CD4-positive, alpha-beta T cell treated with Interleukin-12 subunit alpha and Interleukin-12 subunit beta, for 1 hour (primary cell): ENCODE measurements at regions not wholly inside any gene's neighbourhood (a gene's known extent, or its start where the extent isn't known, plus 50 kb on each side); places are given as distances from the start of the nearest gene placed in this dataset.
"Not testable (repeated sequence)": the region's sequence is repeated elsewhere in the genome, so short reads cannot be mapped to it uniquely, and the experiment has no call there.

Source experiments
- DNase-seq: peaks from one replicate; pipeline ENCODE4 v3.0.0-alpha.2; 2020

DNA sequence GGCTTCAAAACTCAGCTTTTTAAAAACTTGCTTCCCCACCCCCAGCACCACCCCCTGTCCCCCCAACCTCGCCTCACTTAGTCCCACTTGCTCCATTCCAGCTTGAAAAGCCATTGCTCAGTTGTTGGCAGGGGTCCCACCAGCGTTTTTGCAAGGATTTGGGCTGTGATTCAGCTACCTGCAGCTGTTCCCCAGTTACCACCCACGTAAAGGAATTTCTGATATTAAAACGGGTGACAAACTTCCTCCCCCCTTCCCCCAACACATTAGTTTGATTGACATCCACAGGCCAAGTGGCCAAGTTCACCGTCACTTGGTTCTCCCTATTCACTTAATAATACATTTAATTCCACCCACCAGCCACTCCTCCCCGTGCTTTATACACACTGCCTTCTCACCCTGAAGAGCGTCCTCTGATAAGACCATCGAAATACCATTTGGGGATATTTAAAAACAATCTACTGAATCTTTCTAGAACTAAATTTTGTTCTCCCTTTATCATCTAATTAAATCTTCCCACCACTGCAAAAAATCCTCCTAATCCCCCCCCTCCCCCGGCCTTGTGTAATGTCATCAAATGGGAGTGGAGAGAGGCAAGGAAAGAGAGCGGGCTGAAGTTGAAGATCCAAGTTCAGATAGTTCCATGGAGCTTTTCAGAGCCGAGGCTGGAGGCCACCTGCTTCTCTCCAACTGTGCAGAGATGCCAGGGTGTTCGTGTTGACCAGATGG is 55.1 kb downstream of the SOX9 start:
- no peak for DNase-seq

DNA sequence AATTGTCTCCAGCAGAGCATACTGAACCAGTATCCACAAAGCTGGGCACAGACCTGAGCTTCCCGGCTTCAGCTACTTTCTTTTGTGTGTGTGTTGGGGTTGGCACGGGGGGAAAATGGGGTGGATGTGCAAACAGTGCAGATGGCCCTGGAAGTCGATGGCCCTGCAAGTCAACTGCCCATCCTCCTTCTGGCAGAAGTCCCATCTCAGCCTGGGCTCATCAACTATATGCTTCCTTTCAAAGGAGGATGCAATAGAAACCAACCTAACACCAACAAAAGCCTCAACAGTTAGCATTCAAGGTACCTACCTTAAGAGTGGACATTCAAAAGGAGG is 55.7 kb downstream of the SOX9 start:
- no peak for DNase-seq

DNA sequence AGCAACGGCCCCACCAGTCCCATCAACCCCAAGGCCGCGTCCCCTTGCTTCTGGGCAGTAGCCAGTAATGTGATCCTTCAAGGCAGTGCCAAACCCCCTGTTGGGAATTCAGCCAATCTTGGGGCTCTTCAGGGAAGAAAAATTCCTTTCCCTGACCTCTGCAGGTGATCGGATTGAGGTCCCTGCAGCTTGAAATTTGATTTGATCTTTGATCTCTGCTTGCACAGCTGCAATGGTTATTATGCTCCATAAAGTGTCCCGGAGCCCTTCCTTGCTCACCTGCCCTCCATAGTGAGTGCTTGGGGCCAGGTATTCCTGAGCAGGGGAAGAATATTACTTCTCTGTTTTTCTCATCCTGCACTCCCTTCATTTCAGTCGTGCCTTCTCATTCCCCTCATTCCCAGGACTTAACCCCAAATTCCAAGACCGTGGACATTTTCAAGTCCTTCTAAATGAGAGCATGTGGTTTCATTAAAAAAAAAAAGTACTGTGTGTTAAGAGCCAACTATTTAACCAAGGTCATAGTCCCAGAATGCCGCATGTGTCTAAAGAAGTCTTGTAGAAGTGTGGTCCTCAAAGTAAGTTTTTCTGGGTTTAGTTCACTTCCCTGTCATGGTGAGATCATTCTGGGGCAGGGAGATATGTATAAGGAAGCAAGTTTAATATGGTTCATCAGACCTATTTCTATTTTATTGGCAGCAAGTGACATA is 56.3 kb downstream of the SOX9 start:
- no peak for DNase-seq

DNA sequence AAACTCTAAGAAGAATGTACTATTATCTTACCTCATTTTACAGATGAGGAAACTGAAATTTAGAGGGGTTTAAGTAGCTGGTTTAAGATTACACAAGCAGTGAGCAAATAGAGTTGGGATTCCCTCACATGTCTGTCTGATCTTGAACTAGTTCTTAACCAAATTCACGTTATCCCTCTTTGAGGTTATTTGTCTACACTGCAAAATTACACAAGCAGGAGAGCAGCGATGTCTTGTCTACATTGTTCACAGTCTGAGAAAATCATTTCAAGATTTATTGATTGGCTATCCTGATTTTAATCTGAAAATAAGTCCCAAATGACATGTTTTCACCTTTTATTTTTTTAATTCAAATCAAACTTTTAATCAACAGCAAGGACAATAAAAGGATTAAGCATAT is 56.9 kb downstream of the SOX9 start:
- DNase-seq, result no peak

DNA sequence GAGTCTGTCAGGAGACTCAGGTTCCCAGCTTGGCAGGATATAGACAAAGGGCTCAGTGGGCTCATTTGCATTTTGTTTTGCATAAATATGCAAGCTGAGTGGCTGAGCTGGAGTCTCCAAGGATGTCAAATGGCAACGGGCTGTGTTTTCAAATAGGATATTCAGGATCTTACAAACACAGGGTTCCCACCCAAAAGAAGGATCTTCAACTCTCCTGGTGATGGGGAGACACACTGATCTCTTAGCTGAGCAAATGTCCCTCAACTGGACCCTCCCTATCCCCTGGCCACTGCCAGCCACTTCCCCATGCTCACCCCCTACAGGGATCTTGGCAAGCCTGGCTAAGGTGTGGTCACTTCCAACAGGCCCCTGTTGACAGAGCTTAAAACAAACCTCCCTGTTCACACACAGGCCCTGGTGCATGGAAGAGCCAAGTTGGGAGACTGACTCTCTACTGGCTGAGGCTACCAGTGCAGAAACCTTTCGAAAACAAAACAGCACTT is 61.6 kb downstream of the SOX9 start:
- no peak for DNase-seq

DNA sequence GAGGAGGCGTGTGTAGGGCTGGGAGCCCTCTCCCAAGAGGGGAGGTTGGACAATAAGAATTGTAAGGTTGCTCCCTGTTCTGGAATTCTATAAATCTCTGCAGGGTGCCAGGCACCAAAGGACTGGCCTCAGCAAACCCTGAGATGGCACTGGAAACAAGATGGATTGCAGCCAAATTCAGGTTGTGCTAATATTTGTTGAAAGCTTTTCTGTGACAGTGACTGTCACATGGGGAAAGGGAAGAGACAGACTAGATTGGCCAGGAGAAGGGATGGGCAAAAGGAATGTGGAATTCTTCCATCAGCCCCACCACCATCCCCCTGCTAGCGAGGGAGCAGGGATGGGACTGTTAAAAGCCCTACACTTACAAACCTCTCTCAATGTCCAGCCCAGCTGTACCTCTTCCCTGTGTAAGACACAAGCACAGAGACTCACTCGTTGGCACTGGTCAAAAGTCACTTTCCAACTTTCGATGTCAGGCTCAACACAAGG is 62.4 kb downstream of the SOX9 start:
- DNase-seq, result no peak

DNA sequence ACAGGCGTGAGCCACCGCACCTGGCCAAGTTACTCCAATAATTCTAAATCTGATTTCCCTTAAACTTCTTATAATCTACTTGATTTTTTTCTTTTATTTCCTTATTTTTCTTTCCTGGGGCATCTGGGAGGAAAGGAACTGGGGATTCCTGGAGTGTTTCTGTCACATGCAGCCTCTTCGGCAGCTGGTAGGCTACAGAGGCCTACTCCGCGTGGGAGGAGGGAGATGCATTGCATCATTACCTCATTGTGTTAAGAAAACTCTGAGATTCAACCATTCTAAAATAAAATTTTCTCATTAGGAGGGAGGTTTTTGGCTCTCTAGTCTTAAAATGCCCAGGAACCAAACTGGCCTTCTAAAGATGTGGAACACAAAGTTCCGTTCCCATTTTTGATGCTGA is 64.0 kb downstream of the SOX9 start:
- DNase-seq, result no peak

DNA sequence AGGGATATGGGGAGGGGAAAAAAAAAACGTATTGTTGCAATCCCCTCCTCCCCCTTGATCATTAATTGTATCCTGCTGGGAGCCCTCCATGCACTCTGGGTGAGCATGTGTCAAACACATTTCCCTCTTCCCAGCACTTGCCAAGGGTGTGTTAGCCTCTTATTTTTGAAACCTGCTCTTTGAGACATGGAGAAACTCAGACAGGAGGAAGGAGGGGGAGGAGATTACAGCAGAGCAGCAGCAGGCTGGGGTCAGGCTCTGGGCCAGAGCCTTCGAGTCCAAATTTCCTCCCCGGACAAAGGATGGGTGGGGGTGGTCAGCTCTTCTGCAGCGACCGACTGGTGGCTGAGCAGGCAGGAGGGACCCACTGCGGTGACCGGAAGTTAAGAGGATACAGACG is 64.7 kb downstream of the SOX9 start:
- DNase-seq, result no peak

DNA sequence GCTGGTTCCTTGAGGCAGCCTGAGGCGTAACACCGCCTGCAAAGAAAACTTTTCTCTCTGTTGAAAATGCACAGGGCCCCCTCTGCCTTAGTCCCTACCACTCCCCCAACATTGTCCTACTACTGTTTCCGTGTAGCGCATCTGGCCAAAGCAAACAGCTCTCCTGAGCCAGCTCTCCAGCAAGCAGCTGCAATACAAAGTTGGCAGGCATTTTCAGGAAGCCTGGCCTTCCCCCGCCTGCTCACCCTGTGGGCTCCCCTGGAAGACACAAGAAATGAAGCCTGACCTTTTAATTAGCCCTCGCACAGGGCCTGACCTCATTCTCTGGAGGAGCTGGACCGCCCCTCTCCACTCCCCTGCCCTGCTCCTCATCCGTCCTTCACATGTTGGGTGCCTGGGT is 66.7 kb downstream of the SOX9 start:
- no peak for DNase-seq

DNA sequence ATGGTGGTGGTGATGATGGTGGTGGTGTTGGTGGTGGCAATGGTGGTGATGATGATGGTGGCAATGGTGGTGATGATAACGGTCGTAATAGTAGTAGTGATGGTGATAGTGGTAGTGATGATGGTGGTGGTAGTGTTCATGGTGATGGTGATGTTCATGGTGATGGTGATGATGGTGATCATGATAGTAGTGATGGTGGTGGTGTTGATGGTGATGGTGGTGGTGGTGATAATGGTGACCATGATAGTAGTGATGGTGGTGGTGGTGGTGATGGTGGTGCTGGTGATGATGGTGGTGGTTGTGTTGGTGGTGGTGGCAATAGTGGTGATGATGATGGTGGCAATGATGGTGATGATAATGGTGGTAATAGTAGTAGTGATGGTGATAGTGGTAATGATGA is 68.0 kb downstream of the SOX9 start:
- no peak for DNase-seq

DNA sequence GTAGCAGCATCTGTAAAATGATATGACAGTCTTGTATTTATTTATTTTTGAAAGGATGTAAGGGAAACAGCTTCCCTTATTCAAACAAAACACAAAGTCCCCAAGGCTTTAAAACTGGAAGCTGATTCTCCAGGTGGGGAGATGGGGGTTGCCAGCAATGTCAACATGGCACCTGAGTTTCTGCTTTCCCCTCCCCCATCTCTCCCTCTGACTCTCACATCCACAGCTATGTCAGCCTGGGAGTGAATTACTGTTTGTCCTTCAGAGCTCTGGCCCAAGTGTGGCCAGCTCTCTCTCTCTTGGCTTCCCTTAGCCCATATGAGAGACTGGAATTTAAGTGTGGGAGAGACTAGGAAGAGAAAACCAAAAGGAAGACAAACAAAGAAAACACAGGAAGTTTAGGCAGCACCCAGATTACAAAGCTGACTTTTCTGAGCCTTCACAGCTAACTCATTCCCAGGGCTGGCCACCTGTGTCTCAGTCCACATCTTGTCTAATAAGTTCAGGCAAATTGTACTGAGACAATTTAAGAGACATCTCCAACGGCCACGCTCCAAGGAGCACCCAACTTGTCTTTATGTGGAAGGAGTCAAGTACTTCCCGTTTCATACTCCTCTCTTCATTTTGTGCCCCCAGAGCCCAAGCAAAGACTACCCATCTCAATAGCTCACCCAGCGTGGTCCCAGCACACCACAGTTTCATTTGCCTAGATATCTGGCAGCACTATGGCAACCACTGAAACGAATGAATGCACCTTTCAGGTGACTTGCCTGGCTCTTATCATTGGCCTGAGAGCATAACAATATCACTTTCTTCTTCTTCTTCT is 69.2 kb downstream of the SOX9 start:
- DNase-seq, result no peak

DNA sequence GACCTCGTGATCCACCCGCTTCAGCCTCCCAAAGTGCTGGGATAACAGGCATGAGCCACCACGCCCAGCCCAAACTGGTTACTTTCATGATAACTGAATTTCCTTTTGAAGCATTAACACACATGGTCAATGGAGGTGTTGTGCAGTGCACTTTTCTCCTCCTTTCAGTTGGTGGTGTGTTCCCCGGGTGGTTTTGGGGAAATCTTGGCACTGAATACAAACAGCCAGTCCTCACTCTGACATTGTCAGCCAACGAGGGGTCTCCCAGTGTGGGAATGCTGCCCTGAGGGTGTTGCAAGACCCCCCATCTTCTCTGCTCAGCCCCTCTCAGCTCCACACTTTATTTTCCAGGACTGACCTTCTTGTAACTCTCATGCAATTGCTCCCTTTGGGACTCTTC is 70.5 kb downstream of the SOX9 start:
- DNase-seq, result no peak

DNA sequence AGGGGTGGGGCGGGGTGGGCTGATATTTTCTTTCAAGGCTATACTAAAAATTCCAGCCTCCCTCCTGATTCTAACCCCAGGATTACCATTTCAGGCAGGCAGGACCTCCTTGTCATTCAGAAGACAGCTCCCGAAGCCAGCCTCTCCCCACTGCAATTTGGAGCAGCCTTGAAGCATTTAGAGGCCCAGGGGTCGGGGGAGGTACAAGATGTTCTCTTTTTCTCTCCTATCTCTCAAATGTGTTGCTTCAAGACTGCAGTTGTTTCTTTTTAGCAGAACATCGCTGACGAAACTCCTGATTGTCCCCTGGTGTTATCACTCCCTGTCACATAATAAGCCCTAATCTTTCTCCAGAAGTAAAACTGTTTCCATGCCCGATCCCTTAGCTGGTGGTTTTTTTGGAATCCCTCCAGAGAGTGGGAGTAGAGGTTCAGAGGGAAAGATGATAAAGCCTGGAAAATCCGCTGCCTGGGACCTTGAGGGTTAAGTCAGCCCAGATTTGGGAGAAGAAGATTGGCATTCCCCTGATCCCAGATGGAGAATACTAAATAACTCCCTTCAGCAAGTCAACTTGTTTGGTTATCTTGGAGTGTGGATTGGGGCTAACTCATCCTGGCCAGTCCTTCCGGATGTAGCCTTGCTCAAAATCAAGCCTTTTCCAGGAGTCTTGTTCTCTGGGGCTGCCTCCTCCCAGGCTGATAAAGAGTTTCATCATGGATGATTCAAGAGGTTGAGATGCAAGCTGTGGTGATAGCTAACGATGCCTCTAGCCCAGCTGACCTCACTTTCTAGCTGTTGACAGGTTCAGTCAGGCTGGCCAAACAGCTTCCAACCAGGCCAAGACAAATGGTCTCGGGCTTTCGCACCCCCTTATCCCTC is 71.3 kb downstream of the SOX9 start:
- DNase-seq, result no peak

DNA sequence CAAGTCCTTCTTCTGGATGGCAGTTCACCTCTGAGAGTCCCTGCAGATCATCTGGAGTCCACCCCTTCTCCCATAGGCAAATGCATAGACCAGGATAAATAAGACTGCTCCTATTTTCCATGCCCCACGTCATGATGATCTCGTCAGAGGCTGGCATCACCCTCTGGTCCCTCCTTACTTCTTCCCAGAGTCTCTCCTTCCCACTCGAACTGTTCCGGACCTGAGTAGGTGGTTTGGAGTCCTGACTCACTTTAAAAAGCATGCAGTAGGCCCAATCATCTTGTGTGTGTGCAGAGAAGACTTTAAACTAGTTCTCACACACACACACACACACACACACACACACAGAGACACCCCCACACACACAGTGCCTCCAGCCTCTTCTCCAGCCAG is 72.0 kb downstream of the SOX9 start:
- no peak for DNase-seq

DNA sequence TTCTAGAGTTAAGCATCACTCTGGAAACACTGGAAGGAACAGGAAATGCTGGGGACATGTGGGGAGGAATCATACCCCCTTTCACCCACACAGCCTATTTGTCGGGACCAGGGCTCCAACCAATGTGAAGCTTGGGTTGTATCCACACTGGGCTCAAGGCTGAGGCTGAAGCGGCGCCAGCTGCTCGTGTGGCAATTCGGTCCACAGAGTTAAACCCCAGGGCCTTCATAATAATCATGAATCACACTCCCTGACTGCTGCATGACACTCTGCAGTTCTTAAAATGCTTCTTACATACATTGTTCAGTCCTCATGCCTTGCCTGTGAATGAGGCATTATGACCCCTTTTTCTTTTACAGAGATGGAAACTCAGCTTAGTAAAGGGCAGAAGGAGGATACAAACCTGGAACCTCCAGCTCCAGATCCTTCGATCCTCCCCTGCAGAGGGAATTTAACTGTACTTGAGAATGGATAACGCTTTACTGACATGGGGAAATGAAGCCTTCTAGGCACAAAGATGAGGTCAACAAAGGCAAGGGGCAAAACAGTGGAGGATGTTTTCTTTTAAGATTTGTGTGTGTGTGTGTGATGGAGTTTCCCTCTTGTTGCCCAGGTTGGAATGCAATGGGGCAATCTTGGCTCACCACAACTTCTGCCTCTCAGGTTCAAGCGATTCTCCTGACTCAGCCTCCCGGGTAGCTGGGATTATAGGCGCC is 72.7 kb downstream of the SOX9 start:
- DNase-seq, result no peak

DNA sequence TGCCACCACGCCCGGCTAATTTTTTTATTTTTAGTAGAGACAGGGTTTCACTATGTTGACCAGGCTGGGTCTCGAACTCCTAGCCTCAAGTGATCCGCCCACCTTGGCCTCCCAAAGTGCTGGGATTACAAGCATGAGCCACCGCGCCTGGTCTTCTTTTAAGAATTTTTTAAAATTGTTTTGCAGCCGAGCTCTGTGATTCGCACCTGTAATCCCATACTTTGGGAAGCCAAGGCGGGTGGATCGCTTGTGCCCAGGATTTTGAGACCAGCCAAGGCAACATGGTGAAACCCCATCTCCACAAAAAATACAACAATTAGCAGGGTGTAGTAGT is 73.3 kb downstream of the SOX9 start:
- DNase-seq, result not testable (repeated sequence)

DNA sequence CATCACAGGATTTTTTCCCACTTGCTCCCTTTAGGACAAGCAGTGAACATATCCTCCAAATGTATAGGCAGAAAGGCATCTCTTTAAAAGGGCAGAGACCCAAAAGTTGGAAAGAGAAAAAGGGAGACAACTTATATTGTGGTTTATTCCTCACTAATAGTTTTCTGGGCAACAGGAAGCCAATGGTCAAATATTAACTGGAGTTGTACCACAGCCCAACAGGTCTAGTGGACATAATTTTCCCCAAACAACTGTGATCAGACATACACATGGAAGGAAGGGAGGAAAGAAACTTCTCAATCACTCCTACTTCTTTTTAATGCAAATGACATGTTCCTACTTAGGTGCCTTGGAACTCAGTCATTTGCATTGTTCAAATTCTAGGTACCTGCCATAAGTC is 78.4 kb downstream of the SOX9 start:
- DNase-seq, result no peak

DNA sequence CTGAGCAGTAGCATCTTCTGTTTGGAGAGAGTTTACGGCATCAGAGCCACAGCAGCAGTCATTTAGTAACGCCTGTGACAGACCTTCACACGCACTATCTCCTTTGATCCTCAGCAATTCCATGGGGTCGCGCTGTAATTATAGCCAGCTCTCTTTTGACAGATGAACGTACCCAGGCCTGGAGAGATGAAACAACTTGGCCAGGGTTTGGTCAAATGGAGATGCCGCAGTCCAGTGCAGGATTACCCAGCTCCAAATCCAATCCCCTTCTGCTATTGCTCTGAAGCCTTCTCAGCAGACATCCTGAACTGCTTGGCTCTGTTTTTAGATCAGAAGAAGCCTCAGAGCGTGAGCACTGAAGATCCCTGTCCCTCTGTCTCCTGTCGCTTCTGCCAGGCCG is 83.9 kb downstream of the SOX9 start:
- DNase-seq, result no peak

DNA sequence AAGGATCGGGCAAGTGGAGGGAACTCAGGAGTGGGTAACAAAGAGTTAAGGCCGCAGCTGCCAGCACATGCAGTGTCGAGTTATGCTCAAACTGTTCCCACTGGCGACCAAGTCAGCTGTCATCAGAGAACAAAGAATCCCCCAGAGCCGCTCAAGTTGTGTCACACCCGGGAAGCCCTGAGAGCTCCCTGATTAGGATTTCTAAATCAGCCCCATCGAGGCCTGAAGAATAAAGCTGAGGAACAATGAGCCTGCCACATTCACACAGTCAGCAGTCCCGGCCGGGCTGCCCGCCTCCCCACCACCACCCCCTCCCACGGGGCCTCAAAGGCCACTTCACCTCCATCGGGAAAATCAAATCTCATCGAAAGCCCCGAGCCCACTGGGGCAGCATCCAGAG is 84.5 kb downstream of the SOX9 start:
- DNase-seq, result no peak

DNA sequence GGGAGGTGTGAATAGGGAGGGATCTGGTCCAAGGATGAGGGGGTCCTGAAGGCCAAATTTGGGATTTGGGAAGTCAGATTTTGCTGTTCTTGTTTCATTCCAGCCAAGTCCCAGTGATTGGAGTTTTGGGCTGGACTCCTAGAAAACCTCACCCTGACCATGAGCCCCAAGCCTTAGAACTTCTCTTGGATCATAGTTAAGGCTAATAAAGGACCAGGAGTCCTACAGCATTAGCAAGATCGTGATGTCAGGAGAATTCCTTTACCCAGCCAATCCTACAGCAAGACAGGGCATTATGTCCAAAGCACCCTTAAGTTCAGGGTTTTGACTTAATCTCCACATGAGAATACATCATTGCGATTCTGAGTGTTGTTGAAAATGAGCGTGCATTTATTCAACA is 85.0 kb downstream of the SOX9 start:
- no peak for DNase-seq

DNA sequence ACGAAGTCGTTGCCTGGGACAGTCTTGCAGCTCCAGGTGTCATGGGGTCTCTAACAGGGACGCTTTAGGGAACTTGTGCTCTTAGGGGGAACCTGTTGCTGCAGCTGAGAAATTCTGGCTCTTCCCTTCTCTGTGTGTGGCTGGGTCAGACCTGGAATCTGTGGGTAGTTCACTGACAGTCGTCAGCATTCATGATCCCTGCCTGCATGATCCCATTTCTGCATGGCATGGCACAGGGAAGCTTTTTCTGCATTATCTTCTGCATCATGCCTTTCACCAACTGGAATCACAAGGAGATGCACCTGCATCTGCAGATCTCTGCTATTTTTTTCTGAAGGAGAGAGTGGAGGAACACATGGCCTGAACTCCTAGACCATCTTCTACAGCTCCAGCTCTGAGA is 85.6 kb downstream of the SOX9 start:
- no peak for DNase-seq

DNA sequence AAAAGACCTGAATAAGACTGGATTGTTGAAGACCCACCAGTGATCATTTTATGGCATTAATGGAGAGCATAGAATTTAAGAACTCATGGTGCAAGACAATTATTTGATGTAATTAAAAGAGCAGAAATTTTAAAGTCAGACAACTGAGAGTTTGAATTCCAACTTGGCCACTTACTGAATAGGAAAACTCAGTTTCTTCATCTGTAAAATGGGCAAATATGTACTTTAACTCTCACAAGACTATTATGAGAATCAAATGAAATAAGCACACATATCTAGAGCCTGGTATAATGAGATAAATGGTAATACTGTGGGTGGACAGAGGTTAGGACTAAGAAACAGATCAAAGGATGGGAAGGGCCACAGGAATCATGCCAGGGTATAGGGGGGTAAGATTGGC is 88.0 kb downstream of the SOX9 start:
- no peak for DNase-seq
